Lung (tissue), 11 donors: ENCODE measurements at regions not wholly inside any gene's neighbourhood (a gene's known extent, or its start where the extent isn't known, plus 50 kb on each side); places are given as distances from the start of the nearest gene placed in this dataset.
A peak's percentile ranks its signal among the peaks of the same experiment; 100 is the strongest.

Experiments used
- ATAC-seq: fragments of 200-7000 bp; cut with Tn5 transposase; one replicate; pipeline ENCODE4 v1.9.1; 2020; ENCODE audit warnings: moderate number of reproducible peaks; ENCODE audit not compliant: insufficient read depth, low FRiP score
- DNase-seq, 3 donors: peaks; one replicate each; pipeline ENCODE4 v3.0.0-alpha.2; 2013 to 2017
- H3K27ac ChIP-seq, 2 donors: one replicate each; pipeline ENCODE4 v1.5.1; 2013; ENCODE audit warnings: mild to moderate bottlenecking in 2 of 2, moderate library complexity in 2 of 2, control low read depth in 1 of 2, inconsistent platforms in 1 of 2, low read depth in 1 of 2, low read length in 1 of 2
- H3K27me3 ChIP-seq, 3 donors: one replicate each; pipeline ENCODE4 v1.5.1; 2013; ENCODE audit warnings: low read length in 2 of 3; ENCODE audit not compliant: control insufficient read depth in 3 of 3, insufficient read depth in 3 of 3
- H3K36me3 ChIP-seq, 4 donors: one replicate each; pipeline ENCODE4 v1.5.1; 2013; ENCODE audit warnings: low read length in 4 of 4, mild to moderate bottlenecking in 1 of 4, moderate library complexity in 1 of 4; ENCODE audit not compliant: control insufficient read depth in 4 of 4, insufficient read depth in 4 of 4
- H3K4me1 ChIP-seq, 5 donors: one replicate each; pipeline ENCODE4 v1.5.1; 2013; ENCODE audit warnings: low read length in 5 of 5, mild to moderate bottlenecking in 2 of 5, moderate library complexity in 1 of 5; ENCODE audit not compliant: control insufficient read depth in 5 of 5, insufficient read depth in 5 of 5
- H3K4me3 ChIP-seq: one replicate; pipeline ENCODE4 v1.5.1; 2013; ENCODE audit warnings: mild to moderate bottlenecking, control low read depth, moderate library complexity
- H3K9ac ChIP-seq, 2 donors: one replicate each; pipeline ENCODE4 v1.5.1; 2013; ENCODE audit warnings: low read length in 2 of 2, control low read depth in 1 of 2; ENCODE audit not compliant: insufficient read depth in 1 of 2
- H3K9me3 ChIP-seq, 4 donors: one replicate each; pipeline ENCODE4 v1.5.1; 2013; ENCODE audit warnings: low read length in 3 of 4, mild to moderate bottlenecking in 1 of 4, moderate library complexity in 1 of 4; ENCODE audit not compliant: control insufficient read depth in 4 of 4, insufficient read depth in 3 of 4
- WGBS, 2 donors: extraction: QIAGEN DNeasy Blood & Tissue Kit; methylation state at CpG; one replicate each; pipeline ENCODE4 v1.1.7; 2013; 5-methylcytosine and 5-hydroxymethylcytosine counted together
- TF ChIP-seq, protein P1 (sequence below): IDR thresholded peaks from 2 replicates; pipeline ENCODE4 v1.5.1; 2012; ENCODE audit warnings: mild to moderate bottlenecking; ENCODE audit errors: control extremely low read depth, extremely low read depth
- donor health status: control.
- donor health status: control.
- donor health status: Bipolar disorder and iron deficiency.
- donor health status: healthy.
- donor health status: DM: yes; HTN: yes; CAD: no.

DNA sequence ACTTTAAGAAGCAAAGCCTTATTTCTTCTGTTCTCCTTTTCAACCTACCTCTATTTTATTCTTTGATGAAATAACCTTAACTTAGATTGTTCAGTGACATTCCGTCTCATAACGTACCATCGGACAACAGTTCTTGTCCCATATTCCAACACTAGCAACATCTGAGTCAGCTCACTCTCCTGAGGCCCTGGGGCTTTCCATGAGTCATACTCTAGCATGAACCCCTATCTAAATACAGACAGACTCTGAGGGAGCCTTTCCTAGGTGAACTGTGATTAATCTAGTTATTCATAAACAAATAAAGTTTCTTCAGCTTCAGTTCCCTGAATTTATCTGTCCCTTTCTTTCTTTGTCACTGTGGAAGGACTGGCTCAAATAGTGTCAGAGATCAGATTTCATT is 168.7 kb upstream of the LYZL1 start:
- Histone ChIP-seq H3K4me3 (no peak overlapping the region), H3K27ac (no peak overlapping the region), H3K36me3 (no peaks in the 10 kb centered on the region), H3K9me3 (peaks cover 0 to 10% (median 5%) of the 10 kb centered on the region in 4 donors), H3K27me3 (no peaks in the 10 kb centered on the region), H3K4me1 (no peaks in the 10 kb centered on the region), H3K9ac (no peak overlapping the region)
- TF ChIP-seq, protein P1, sequence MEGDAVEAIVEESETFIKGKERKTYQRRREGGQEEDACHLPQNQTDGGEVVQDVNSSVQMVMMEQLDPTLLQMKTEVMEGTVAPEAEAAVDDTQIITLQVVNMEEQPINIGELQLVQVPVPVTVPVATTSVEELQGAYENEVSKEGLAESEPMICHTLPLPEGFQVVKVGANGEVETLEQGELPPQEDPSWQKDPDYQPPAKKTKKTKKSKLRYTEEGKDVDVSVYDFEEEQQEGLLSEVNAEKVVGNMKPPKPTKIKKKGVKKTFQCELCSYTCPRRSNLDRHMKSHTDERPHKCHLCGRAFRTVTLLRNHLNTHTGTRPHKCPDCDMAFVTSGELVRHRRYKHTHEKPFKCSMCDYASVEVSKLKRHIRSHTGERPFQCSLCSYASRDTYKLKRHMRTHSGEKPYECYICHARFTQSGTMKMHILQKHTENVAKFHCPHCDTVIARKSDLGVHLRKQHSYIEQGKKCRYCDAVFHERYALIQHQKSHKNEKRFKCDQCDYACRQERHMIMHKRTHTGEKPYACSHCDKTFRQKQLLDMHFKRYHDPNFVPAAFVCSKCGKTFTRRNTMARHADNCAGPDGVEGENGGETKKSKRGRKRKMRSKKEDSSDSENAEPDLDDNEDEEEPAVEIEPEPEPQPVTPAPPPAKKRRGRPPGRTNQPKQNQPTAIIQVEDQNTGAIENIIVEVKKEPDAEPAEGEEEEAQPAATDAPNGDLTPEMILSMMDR: no peak
- WGBS, 2 donors: 86 to 95% methylated on average over 3 of the region's 3 CpGs
- no peak for DNase-seq
- ATAC-seq: no peak

DNA sequence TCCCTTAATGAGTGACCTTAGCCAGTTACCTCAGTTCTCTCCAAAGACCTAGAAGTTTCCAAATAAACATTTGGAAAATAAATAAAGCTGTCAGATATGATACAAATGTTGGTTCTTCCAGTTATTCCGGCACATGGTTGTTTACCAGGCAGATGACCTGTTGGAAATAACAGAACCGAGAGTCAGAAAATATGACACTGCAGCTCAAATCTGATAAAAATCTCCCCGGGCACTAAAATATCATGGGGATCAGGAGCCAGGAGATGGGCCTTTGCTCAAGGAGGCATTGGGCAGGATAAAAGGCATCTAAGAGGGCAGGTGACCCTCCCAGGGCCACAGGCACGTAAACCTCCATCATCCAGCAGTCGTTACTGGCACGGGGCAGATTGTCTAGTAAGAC is 164.0 kb upstream of the LYZL1 start:
- TF ChIP-seq, protein P1: no peak
- peaks cover 0 to 4% (median 0%) of the 10 kb centered on the region in 5 donors for H3K4me1 ChIP-seq
- 87 to 88% methylated on average over 6 of the region's 6 CpGs for WGBS, 2 donors
- ATAC-seq: no peak
- no peaks in the 10 kb centered on the region for H3K27me3 ChIP-seq
- H3K9ac ChIP-seq: no peak overlapping the region
- H3K4me3 ChIP-seq: no peak overlapping the region
- no peak overlapping the region for H3K27ac ChIP-seq
- DNase-seq: no peak
- peaks cover 0 to 2% (median 1%) of the 10 kb centered on the region in 4 donors for H3K9me3 ChIP-seq
- no peaks in the 10 kb centered on the region for H3K36me3 ChIP-seq

DNA sequence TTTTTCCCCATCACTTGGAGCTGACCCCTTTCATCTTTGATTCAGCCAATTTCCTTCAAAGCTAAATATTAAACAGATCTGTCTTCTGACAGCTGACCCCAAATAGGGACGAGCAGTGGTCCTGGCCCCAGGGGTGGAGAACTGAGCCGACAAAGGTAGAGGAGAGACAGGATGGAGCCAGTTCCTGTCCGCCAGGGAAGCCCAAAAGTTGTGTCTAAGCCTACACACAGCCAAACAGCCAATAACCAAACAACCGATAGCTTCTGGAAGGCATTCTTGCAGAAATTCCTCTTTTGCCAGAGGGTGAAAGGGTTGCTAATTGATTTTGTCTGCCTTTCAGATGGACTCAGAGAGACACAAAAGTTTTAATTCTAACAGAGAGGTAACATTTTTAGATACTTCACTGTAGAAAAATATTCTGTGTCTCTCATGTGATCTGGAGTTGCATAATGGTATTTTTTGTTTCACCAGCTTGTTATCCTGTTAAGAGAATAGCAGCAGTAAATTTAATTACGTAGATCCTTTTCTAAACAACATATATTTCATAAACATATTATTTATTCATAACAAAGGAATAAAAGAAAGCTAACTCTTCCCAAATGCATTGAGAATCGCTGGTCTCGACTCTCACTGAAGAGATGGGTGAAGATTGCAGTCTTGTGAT is 161.7 kb upstream of the LYZL1 start:
- WGBS, 2 donors: 58 to 68% methylated on average over 7 of the region's 7 CpGs
- peaks cover 0 to 9% (median 0%) of the 10 kb centered on the region in 5 donors for H3K4me1 ChIP-seq
- ATAC-seq (no peak), DNase-seq (peak in 1 of 3 donors; percentile 52)
- no peaks in the 10 kb centered on the region for H3K27me3 ChIP-seq
- TF ChIP-seq, protein P1: no peak
- no peak overlapping the region for H3K4me3 ChIP-seq
- no peaks in the 10 kb centered on the region for H3K36me3 ChIP-seq
- no peak overlapping the region for H3K9ac ChIP-seq
- no peak overlapping the region for H3K27ac ChIP-seq
- H3K9me3 ChIP-seq: peaks cover 0 to 2% (median 1%) of the 10 kb centered on the region in 4 donors

DNA sequence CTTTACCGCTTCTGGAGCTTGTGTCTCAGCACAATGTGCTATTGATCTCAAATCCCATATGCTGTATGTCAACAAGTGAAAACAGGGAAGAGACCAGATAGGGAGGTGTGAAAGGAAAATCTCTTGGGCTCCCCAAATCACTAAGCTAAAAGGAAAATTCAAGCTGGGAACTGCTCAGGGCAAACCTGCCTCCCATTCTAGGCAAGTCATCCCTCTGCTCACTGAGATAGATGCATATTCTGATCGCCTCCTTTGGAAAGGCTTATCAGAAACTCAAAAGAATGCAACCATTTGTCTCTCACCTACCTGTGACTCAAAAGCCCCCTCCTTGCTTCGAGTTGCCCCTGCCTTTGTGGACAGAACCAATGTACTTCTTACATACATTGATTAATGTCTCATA is 161.1 kb upstream of the LYZL1 start:
- Histone ChIP-seq H3K27ac (no peak overlapping the region), H3K9ac (no peak overlapping the region), H3K4me1 (peaks cover 0 to 15% (median under 1%) of the 10 kb centered on the region in 5 donors), H3K9me3 (peaks cover 0 to 2% (median 1%) of the 10 kb centered on the region in 4 donors), H3K36me3 (no peaks in the 10 kb centered on the region), H3K4me3 (no peak overlapping the region), H3K27me3 (no peaks in the 10 kb centered on the region)
- WGBS, 2 donors: 54 to 72% methylated on average over 3 of the region's 3 CpGs
- TF ChIP-seq, protein P1: no peak
- ATAC-seq (no peak), DNase-seq (no peak)
